HG02763 (cell line): ENCODE measurements at regions not wholly inside any gene's neighbourhood (a gene's known extent, or its start where the extent isn't known, plus 50 kb on each side); places are given as distances from the start of the nearest gene placed in this dataset.
"Not testable (repeated sequence)": the region's sequence is repeated elsewhere in the genome, so short reads cannot be mapped to it uniquely, and the experiment has no call there.

ENCODE experiments used
- ATAC-seq: cut with Tn5 transposase; IDR thresholded peaks from one replicate; pipeline ENCODE4 v1.9.1; 2021; ENCODE audit warnings: mild to moderate bottlenecking, moderate library complexity; ENCODE audit not compliant: unreplicated experiment

GRCh38 chr1:60918867-60919266 lies 163.5 kb upstream of the NFIA start:
- no peak for ATAC-seq

- ATAC-seq = no peak
These were observed 165.5 kb upstream of the NFIA start for GRCh38 chr1:60916906-60917305.

DNA sequence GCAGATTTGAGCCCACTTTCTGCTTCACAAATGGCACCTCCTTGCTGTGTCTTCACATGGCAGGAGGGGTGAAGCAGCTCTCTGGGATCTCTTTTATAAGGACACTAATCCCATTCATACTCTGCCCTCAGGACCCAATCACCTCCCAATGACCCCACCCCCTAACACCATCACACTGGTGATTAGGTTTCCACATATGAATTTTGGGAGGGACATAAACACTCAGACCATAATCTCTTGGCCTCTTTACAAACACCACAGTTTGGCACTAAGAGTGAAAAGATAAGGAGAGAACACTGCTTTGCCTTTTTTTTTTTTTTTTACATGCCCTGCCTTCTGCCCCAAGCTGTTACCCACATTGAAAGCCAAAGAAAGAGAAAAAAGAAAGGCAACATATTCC lies 166.2 kb upstream of the NFIA start:
- no peak for ATAC-seq

GRCh38 chr1:60915441-60915840 lies 166.9 kb upstream of the NFIA start:
- no peak for ATAC-seq

DNA sequence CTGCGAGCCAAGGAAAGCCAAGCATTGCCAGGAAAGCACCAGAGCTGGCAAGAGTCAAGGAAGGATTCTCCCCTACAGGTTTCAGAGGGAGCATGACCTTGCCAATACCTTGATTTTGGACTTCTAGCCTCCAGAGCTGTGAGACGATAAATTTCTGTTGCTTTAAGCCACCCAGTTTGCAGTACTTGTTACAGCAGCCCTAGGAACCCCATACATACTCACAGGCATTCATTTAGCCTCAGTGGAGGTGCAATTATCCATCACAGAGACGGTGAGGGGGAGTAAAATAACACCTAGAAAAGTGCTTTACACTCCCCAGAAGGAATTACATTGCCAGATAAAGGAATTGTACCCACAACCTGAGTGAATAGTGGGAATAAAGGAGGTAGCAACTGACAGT lies 167.4 kb upstream of the NFIA start:
- ATAC-seq = no peak

DNA sequence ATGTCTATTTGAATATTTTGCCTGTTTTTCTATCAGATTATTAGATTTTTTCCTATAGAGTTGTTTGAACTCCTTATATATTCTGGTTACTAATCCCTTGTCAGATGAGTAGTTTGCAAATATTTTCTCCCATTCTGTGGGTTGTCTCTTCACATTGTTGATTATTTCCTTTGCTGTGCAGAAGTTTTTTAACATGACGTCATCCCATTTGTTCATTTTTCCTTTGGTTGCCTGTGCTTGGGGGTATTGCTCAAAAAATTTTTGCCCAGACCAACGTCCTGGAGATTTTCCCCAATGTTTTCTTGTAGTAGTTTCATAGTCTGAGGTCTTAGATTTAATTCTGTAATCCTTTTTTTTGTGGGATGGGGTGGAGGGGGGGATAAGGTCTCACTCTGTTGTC lies 168.7 kb upstream of the NFIA start:
- ATAC-seq = not testable (repeated sequence)

DNA sequence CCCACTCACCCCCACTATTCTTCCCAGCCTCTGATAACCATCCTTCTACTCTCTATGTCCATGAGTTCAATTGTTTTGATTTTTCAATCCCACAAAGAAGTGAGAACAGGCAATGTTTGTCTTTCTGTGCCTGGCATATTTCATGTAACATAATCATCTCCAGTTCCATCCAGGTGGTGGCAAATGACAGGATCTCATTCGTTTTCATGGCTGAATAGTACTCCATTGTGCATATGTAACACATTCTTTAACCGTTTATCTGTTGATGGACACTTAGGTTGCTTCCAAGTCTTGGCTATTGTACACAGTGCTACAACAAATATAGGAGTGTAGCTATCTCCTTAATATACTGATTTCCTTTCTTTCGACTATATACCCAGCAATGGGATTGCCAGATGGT lies 169.3 kb upstream of the NFIA start:
- no peak for ATAC-seq

DNA sequence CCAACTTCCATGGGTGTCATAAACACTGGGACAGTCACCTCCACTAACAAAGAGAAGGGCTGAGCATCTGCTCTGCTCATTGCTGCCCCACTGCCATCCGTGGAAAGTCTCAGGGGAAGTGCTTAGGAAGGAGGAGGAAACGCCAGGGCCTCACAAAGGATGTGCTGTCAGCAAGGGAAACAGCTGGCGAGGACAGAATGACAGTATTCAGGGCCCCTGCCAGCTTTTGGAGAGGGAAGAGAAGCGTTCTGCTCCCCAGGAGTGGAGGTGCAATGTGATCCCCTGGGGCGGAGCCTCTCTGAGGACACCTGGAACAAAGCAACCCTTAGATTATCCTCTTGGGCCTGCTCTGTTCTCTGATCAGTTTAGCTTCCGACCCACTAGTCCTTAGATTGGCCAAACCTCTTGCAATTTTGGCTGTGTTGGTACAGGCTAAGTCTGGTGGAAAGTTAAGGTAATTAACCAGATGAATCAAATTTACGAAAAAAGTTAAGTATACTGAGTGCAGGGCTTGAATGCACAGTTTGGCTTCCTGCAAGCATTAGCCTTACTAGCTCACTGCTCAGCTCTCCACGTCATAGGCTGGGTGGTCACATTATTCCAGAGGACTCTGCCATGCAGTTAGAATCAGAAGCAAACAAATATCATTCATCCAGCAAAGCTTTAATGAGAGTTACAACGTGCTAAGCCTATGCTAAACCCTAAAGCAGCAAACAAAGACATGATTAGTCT lies 170.2 kb upstream of the NFIA start:
- no peak for ATAC-seq

GRCh38 chr1:60908159-60908558 lies 174.2 kb upstream of the NFIA start:
- no peak for ATAC-seq

DNA sequence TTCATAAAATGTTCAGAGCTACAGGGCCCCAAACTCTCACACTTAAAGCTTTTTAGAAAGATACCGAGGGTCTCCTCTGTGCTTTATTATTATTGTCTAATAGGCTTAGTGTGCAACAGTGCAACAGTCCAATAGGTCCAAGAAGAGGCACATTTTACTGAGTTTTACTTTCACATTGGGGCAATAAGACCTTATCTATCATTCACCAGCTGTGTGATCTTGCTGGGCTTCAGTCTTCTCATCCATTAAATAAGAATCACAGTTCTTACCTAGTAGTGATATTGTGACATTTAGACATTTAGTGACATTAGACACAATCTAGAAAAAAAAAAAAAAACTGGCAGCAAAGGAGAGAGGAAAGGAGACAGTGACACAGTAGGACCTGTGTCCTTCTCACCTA lies 175.8 kb upstream of the NFIA start:
- ATAC-seq = no peak

DNA sequence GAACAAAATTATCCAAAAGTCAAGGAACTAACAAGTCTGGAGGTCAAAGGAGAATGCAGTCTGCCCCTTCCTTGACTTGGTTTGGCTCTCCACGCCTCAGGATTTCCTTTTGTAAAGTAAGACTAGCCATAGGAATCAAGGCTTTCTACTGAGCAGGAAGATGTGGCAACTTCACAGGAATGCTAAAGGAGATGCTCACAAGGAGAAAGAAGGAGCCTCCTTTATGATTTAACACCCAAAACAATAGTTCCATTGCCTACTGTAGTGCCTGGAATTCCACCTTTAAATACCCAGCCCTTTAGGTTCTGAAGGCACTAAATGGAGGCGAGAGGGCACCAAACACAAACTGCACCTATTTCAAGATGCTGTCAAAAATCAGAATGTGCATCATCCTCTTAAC lies 176.3 kb upstream of the NFIA start:
- ATAC-seq = no peak

- ATAC-seq = no peak
These were observed 178.1 kb upstream of the NFIA start for GRCh38 chr1:60904099-60904851.

- ATAC-seq = no peak
These were observed 178.8 kb upstream of the NFIA start for GRCh38 chr1:60903591-60903990.

DNA sequence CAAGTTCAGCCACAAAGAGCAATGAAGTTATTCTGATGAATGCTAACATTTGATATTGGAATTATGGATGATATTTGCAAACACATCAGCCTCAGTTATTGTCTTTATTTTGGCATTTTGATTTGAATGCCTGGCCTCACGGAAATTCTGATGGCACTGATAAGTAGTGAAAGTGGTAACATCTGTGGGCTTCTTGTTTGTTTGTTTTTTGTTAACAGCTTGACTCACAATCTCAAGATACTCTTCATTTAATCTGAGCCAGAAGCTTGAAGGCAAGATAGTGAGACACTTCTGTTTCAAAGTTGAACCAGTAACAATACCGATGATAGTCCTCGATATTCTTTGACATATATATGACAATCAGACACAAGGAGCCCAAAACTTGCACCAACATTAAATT lies 182.9 kb upstream of the NFIA start:
- ATAC-seq = no peak

GRCh38 chr1:60898987-60899386 lies 183.4 kb upstream of the NFIA start:
- no peak for ATAC-seq

DNA sequence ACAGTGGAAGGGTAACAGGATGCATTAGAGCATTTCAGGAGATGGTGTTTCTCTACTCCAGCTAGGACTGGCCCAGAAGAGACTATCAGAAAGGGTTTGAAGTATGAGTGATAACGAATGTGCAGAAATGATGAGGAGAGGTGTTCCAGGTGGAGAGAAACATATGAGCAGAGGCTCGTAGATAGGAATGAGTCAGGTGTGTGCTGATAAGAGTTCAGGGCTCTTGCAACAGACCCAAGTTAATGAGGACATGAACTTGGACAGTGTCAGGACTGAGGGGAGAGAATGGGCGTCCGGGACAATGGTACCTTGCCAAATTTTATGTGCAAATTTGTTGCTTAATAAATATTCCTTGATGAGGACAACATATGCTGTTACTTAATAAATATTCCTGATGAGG lies 183.9 kb upstream of the NFIA start:
- ATAC-seq = no peak

DNA sequence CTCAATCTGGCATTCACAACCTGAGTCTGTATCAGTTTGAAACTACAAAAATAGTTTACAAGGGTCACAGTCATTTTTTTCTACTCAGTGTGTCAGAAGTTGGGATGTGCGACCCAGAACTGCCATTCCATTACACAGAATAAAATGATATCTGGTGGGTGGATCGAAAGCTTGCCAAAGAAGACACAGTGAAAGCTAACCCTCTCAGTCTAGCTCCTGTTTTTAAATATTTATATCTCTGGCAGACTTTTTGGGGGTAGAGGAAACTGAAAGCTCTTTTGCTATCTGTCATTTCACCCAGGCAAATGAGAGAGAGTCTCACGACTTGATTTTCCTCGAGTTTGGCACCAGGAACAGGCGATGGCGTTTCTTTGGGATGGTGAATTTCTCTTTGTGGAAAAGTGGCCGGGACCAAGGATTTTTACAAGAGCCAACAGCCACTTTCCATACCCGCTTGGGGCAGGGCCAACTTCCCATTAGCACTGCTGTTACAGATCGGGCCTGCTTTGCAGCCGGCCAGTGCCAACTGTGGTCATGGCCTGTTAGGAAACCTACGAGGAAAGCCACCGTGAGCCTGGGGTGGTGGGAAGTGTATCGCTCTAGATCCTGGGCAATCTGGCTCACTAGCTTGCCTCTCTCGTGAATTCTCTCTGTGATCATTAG lies 185.5 kb upstream of the NFIA start:
- no peak for ATAC-seq

DNA sequence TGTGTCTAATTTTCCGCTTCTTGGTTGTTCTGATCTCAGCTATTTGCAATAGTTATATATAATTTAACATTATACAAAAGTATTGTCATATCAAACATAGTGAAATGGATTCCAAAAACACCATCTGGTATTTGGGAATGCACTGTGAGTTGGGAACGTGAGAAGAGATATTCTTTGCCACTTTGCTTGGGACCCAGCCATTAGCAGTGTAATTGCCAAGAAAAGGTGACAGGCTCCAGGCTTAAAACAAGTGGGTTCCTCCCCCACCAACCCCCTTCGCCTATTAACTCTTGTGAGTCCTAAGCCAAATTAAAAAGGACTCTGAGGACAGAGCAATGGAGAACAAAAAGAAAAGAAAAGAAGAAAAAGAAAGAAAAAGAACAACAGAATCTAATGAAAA lies 186.7 kb upstream of the NFIA start:
- no peak for ATAC-seq

DNA sequence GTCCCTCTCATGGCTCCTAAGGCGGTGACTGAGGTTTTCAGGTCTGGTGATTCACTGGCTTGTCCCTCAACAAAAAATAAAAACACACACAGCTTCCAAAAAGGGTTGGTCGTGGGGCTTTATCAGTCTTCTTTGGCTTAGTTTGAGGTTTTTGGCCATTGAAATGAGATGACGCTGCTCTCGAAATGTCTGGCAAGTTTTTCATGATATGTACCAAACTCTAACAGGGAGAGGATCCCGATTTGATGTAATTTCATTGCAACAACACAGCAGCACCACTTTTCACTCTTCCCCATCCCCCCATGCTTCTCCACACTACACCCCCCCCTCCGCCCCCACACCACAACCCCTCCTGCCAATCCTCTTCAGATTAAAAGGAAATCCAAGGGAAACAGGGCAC lies 187.1 kb upstream of the NFIA start:
- ATAC-seq = no peak

- ATAC-seq = no peak
These were observed 187.6 kb upstream of the NFIA start for GRCh38 chr1:60894741-60895140.

DNA sequence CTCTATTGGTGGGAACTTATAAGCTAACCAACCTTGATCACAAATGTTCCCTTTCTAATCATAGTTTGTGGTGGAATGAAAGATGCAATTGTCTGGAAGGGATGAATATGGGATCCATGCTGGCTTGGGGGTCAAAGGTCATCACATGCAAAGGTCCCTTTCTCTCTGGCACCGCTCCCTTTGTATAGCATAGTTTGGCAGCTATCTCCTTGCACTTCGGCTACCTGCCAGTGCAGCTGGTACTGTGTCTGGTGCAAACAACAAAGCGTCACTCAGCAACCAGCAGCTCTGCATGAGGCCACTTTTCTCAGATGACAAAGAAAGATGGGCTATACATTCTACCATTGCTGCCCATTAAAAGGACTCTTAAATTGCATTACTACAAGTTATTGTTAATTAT lies 188.2 kb upstream of the NFIA start:
- no peak for ATAC-seq
